Mucosa of descending colon (tissue), 3 donors: ENCODE measurements at regions not wholly inside any gene's neighbourhood (a gene's known extent, or its start where the extent isn't known, plus 50 kb on each side); places are given as distances from the start of the nearest gene placed in this dataset.

ENCODE experiments used
- ATAC-seq: fragments of 200-7000 bp; cut with Tn5 transposase; one replicate; pipeline ENCODE4 v1.9.1; 2020; ENCODE audit warnings: mild to moderate bottlenecking, moderate library complexity
- DNase-seq, 3 donors: peaks; one replicate each; pipeline ENCODE4 v3.0.0-alpha.2; 2020
- H3K36me3 ChIP-seq: fragments of 200-600 bp; one replicate; pipeline ENCODE4 v1.8.0; 2021; ENCODE audit warnings: low read depth, mild to moderate bottlenecking
- H3K4me1 ChIP-seq: fragments of 200-600 bp; one replicate; pipeline ENCODE4 v1.8.0; 2021; ENCODE audit warnings: low read depth, mild to moderate bottlenecking
- H3K4me3 ChIP-seq: fragments of 200-600 bp; one replicate; pipeline ENCODE4 v1.8.0; 2021; ENCODE audit warnings: mild to moderate bottlenecking
- H3K9me3 ChIP-seq: fragments of 200-600 bp; one replicate; pipeline ENCODE4 v1.8.0; 2021; ENCODE audit warnings: mild to moderate bottlenecking
- CTCF ChIP-seq: fragments of 200-600 bp; IDR thresholded peaks from one replicate; pipeline ENCODE4 v1.8.0; 2022; ENCODE audit warnings: antibody characterized with exemption, mild to moderate bottlenecking
- intact Hi-C, 2 donors: fragments of 100-400 bp; cut with DNase I in 1 of 2; cut with micrococcal nuclease in 1 of 2; formaldehyde crosslinking; loops; one replicate each; pipeline versions ENCODE4 v1.11.0 to v1.11.1; 2022; cut with DNase I, micrococcal nuclease
- donor health status: DM: no; HTN: no; CAD: no; lungs with moderate emphysema.
- donor health status: DM: no; HTN: no; CAD: no.
- donor health status: DM: no; HTN: yes; CAD: no.

GRCh38 chr2:239466061-239466754 lies 65.4 kb upstream of the HDAC4 start:
- DNase-seq, result no peak
- Histone ChIP-seq H3K36me3 (no peaks in the 10 kb centered on the region), H3K9me3 (no peaks in the 10 kb centered on the region), H3K4me1 (no peaks in the 10 kb centered on the region), H3K4me3 (no peak overlapping the region)
- no peak for ATAC-seq
- intact Hi-C loops, result no loop called here
- TF ChIP-seq CTCF, result no peak

GRCh38 chr2:239465017-239466001 lies 64.5 kb upstream of the HDAC4 start:
- TF ChIP-seq CTCF, result no peak
- H3K4me1 ChIP-seq, result no peaks in the 10 kb centered on the region
- H3K36me3 ChIP-seq, result no peaks in the 10 kb centered on the region
- H3K4me3 ChIP-seq, result no peak overlapping the region
- intact Hi-C loops, result no loop called here
- ATAC-seq, result peak; percentile 79
- no peaks in the 10 kb centered on the region for H3K9me3 ChIP-seq
- peak; percentile 51 to 78 (median 63) for DNase-seq

GRCh38 chr2:239464166-239465016 lies 63.6 kb upstream of the HDAC4 start:
- H3K36me3 ChIP-seq, result no peaks in the 10 kb centered on the region
- ATAC-seq (no peak), DNase-seq (no peak)
- no peaks in the 10 kb centered on the region for H3K4me1 ChIP-seq
- intact Hi-C loops, result no loop called here
- TF ChIP-seq CTCF, result no peak
- H3K4me3 ChIP-seq, result no peak overlapping the region
- H3K9me3 ChIP-seq, result no peaks in the 10 kb centered on the region

- no peaks in the 10 kb centered on the region for H3K9me3 ChIP-seq
- no peaks in the 10 kb centered on the region for H3K4me1 ChIP-seq
- intact Hi-C loops, result no loop called here
- no peak for TF ChIP-seq CTCF
- H3K4me3 ChIP-seq, result no peak overlapping the region
- DNase-seq (no peak), ATAC-seq (peak; percentile 7)
- H3K36me3 ChIP-seq, result no peaks in the 10 kb centered on the region
Measured at GRCh38 chr2:239463541-239464165, 62.8 kb upstream of the HDAC4 start.
